WTC11 (cell line): ENCODE measurements at regions not wholly inside any gene's neighbourhood (a gene's known extent, or its start where the extent isn't known, plus 50 kb on each side); places are given as distances from the start of the nearest gene placed in this dataset.

Experiments used
- CREB1 ChIP-seq: sonication (generic); formaldehyde crosslinking; IDR thresholded peaks from 2 replicates; pipeline ENCODE4 v1.8.0; 2023; ENCODE audit warnings: mild to moderate bottlenecking, missing genetic modification reagents
- ESRRA ChIP-seq: sonication (generic); formaldehyde crosslinking; IDR thresholded peaks from 2 replicates; pipeline ENCODE4 v1.8.1; 2022; ENCODE audit warnings: mild to moderate bottlenecking, missing genetic modification reagents, borderline replicate concordance
- MXD4 ChIP-seq: fragments of 250-450 bp; sonication (Bioruptor Pico); IDR thresholded peaks from 2 replicates; pipeline ENCODE4 v1.8.0; 2021; ENCODE audit warnings: mild to moderate bottlenecking, moderate library complexity, borderline replicate concordance
- RELA ChIP-seq: sonication (generic); formaldehyde crosslinking; IDR thresholded peaks from 2 replicates; pipeline ENCODE4 v1.8.1; 2022; ENCODE audit warnings: missing genetic modification reagents, mild to moderate bottlenecking, borderline replicate concordance
- SMAD3 ChIP-seq: sonication (generic); formaldehyde crosslinking; IDR thresholded peaks from 2 replicates; pipeline ENCODE4 v1.8.0; 2022; ENCODE audit warnings: missing genetic modification reagents, mild to moderate bottlenecking, borderline replicate concordance
- SP1 ChIP-seq: sonication (generic); formaldehyde crosslinking; conservative IDR thresholded peaks from 2 replicates; pipeline ENCODE4 v1.8.1; 2022; ENCODE audit warnings: missing genetic modification reagents
- TF ChIP-seq, protein P1 (sequence below): fragments of 200-600 bp; IDR thresholded peaks from 2 replicates; pipeline ENCODE4 v1.8.0; 2022; ENCODE audit warnings: antibody characterized with exemption
- TF ChIP-seq, protein P2 (sequence below): fragments of 250-450 bp; sonication (Bioruptor Pico); IDR thresholded peaks from 2 replicates; pipeline ENCODE4 v1.9.0; 2021; ENCODE audit warnings: mild to moderate bottlenecking
- TF ChIP-seq, protein P3 (sequence below): sonication (generic); formaldehyde crosslinking; IDR thresholded peaks from 2 replicates; pipeline ENCODE4 v1.8.0; 2022; ENCODE audit warnings: mild to moderate bottlenecking, missing genetic modification reagents
- TF ChIP-seq, protein P4 (sequence below): fragments of 250-450 bp; sonication (Bioruptor Pico); IDR thresholded peaks from 2 replicates; pipeline ENCODE4 v1.8.0; 2021; ENCODE audit warnings: mild to moderate bottlenecking
- TF ChIP-seq, protein P5 (sequence below): fragments of 250-450 bp; sonication (Bioruptor Pico); IDR thresholded peaks from 2 replicates; pipeline ENCODE4 v1.9.0; 2021; ENCODE audit warnings: mild to moderate bottlenecking

DNA sequence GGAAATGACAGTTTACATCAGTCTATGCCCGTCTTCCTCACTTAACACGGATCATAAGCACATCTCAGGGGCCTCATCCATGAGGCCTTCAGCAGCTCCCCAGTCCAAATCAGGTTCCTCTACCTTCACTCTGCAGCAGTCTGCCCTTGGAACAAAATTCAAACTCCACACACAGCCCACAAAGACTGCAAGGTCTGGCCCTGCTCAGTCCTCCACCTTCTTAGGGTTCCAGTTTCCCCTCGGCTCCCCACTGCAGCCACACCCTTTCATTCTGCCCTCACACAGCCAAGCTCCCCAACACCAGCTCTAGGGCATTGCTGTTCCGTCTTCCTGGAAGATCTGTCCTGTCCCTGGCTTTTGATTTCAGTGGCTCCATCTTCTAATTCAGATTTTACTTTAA is 95.2 kb upstream of the IQSEC1 start:
- no peak for TF ChIP-seq CREB1 (CRISPR knock-in tag)
- TF ChIP-seq, protein P1, sequence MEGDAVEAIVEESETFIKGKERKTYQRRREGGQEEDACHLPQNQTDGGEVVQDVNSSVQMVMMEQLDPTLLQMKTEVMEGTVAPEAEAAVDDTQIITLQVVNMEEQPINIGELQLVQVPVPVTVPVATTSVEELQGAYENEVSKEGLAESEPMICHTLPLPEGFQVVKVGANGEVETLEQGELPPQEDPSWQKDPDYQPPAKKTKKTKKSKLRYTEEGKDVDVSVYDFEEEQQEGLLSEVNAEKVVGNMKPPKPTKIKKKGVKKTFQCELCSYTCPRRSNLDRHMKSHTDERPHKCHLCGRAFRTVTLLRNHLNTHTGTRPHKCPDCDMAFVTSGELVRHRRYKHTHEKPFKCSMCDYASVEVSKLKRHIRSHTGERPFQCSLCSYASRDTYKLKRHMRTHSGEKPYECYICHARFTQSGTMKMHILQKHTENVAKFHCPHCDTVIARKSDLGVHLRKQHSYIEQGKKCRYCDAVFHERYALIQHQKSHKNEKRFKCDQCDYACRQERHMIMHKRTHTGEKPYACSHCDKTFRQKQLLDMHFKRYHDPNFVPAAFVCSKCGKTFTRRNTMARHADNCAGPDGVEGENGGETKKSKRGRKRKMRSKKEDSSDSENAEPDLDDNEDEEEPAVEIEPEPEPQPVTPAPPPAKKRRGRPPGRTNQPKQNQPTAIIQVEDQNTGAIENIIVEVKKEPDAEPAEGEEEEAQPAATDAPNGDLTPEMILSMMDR: no peak
- no peak for TF ChIP-seq SMAD3 (CRISPR knock-in tag)
- TF ChIP-seq RELA (CRISPR knock-in tag): no peak
- TF ChIP-seq, protein P2, sequence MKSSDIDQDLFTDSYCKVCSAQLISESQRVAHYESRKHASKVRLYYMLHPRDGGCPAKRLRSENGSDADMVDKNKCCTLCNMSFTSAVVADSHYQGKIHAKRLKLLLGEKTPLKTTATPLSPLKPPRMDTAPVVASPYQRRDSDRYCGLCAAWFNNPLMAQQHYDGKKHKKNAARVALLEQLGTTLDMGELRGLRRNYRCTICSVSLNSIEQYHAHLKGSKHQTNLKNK: no peak
- TF ChIP-seq, protein P3, sequence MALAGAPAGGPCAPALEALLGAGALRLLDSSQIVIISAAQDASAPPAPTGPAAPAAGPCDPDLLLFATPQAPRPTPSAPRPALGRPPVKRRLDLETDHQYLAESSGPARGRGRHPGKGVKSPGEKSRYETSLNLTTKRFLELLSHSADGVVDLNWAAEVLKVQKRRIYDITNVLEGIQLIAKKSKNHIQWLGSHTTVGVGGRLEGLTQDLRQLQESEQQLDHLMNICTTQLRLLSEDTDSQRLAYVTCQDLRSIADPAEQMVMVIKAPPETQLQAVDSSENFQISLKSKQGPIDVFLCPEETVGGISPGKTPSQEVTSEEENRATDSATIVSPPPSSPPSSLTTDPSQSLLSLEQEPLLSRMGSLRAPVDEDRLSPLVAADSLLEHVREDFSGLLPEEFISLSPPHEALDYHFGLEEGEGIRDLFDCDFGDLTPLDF: no peak
- TF ChIP-seq, protein P4, sequence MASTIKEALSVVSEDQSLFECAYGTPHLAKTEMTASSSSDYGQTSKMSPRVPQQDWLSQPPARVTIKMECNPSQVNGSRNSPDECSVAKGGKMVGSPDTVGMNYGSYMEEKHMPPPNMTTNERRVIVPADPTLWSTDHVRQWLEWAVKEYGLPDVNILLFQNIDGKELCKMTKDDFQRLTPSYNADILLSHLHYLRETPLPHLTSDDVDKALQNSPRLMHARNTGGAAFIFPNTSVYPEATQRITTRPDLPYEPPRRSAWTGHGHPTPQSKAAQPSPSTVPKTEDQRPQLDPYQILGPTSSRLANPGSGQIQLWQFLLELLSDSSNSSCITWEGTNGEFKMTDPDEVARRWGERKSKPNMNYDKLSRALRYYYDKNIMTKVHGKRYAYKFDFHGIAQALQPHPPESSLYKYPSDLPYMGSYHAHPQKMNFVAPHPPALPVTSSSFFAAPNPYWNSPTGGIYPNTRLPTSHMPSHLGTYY (CRISPR knock-in tag): no peak
- TF ChIP-seq SP1 (CRISPR knock-in tag): no peak
- TF ChIP-seq, protein P5, sequence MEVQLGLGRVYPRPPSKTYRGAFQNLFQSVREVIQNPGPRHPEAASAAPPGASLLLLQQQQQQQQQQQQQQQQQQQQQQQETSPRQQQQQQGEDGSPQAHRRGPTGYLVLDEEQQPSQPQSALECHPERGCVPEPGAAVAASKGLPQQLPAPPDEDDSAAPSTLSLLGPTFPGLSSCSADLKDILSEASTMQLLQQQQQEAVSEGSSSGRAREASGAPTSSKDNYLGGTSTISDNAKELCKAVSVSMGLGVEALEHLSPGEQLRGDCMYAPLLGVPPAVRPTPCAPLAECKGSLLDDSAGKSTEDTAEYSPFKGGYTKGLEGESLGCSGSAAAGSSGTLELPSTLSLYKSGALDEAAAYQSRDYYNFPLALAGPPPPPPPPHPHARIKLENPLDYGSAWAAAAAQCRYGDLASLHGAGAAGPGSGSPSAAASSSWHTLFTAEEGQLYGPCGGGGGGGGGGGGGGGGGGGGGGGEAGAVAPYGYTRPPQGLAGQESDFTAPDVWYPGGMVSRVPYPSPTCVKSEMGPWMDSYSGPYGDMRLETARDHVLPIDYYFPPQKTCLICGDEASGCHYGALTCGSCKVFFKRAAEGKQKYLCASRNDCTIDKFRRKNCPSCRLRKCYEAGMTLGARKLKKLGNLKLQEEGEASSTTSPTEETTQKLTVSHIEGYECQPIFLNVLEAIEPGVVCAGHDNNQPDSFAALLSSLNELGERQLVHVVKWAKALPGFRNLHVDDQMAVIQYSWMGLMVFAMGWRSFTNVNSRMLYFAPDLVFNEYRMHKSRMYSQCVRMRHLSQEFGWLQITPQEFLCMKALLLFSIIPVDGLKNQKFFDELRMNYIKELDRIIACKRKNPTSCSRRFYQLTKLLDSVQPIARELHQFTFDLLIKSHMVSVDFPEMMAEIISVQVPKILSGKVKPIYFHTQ: no peak
- TF ChIP-seq ESRRA (CRISPR knock-in tag): no peak
- TF ChIP-seq MXD4 (CRISPR knock-in tag): no peak
